HuH-7 (cell line): ENCODE measurements at regions not wholly inside any gene's neighbourhood (a gene's known extent, or its start where the extent isn't known, plus 50 kb on each side); places are given as distances from the start of the nearest gene placed in this dataset.
A peak's percentile ranks its signal among the peaks of the same experiment; 100 is the strongest.
"Not testable (repeated sequence)": the region's sequence is repeated elsewhere in the genome, so short reads cannot be mapped to it uniquely, and the experiment has no call there.

ENCODE experiments used
- DNase-seq: peaks from one replicate; pipeline ENCODE4 v3.0.0; 2011; ENCODE audit warnings: low spot score

- no peak for DNase-seq
These were observed 430.8 kb upstream of the TNC start for GRCh38 chr9:115548609-115549260.

- DNase-seq = no peak
These were observed 433.4 kb upstream of the TNC start for GRCh38 chr9:115551396-115551795.

GRCh38 chr9:115553060-115553773, 435.3 kb upstream of the TNC start:
- DNase-seq = no peak

GRCh38 chr9:115556432-115556831, 438.5 kb upstream of the TNC start:
- no peak for DNase-seq

GRCh38 chr9:115575147-115575546, 457.2 kb upstream of the TNC start:
- DNase-seq = no peak

- not testable (repeated sequence) for DNase-seq
These were observed 467.5 kb upstream of the TNC start for GRCh38 chr9:115585458-115585857.

GRCh38 chr9:115587310-115587709, 469.4 kb upstream of the TNC start:
- no peak for DNase-seq

GRCh38 chr9:115590011-115590410, 472.1 kb upstream of the TNC start:
- no peak for DNase-seq

GRCh38 chr9:115591584-115591984, 473.6 kb upstream of the TNC start:
- DNase-seq = peak; percentile 60

GRCh38 chr9:115593587-115594091, 475.7 kb upstream of the TNC start:
- DNase-seq = peak; percentile 4

GRCh38 chr9:115594557-115594956, 476.6 kb upstream of the TNC start:
- no peak for DNase-seq

GRCh38 chr9:115596021-115596745, 478.2 kb upstream of the TNC start:
- DNase-seq = no peak

GRCh38 chr9:115596746-115597080, 478.8 kb upstream of the TNC start:
- no peak for DNase-seq

- no peak for DNase-seq
These were observed 479.5 kb upstream of the TNC start for GRCh38 chr9:115597330-115597895.

- DNase-seq = no peak
These were observed 480.8 kb upstream of the TNC start for GRCh38 chr9:115598751-115599150.

GRCh38 chr9:115599898-115600297, 481.9 kb upstream of the TNC start:
- DNase-seq = no peak

GRCh38 chr9:115601434-115601833, 483.5 kb upstream of the TNC start:
- no peak for DNase-seq

GRCh38 chr9:115604831-115605483, 487.0 kb upstream of the TNC start:
- DNase-seq = no peak

GRCh38 chr9:115606838-115607237, 488.9 kb upstream of the TNC start:
- DNase-seq = no peak

GRCh38 chr9:115614326-115614999, 496.5 kb upstream of the TNC start:
- no peak for DNase-seq

- no peak for DNase-seq
These were observed 497.0 kb upstream of the TNC start for GRCh38 chr9:115615000-115615401.
